ENCODE measurements at regions not wholly inside any gene's neighbourhood (a gene's known extent, or its start where the extent isn't known, plus 50 kb on each side); places are given as distances from the start of the nearest gene placed in this dataset.

DNA sequence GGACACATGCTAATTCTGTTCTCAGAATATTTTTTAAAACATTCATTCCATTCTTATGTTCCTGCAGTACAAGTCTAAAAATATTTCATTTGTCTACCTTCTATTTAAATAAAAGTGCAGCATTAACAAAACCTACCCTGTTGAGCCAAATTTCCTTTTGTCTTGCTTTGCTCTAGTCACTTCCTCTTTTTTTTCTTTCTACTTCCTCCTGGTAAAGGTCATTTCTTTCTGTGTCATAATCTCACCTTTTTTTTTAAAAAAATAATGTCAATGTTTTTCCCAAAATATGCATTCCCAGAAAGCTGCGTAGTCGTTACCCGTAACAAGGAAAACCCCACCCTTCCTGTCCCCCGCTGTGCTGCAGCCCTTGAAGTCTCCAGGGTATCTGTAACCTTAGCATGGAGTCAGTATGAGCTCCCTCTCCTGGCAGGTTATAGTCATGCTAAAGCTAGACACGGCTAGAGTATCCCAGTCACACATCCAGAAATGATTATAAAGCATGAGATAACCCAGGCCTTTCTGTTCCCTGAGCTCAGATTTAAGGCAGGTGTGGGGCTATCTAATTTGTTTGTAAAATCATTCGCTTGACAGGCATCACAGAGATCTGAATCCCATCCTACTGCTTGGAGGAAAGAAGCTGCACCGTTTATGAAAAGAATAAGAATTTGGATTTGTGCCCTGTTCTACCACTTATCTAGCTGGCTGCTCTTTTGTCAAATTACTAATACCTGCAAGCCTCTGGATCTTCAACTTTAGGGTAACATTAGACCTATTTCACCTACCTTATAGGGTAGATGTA, 51.1 kb upstream of the EED start:
- intact Hi-C loops (cut with DNase I): loop anchor here (1.0 to 5.0 kb wide), 4 partner anchors 19 to 246 kb away; partner anchors contain the start of gene PICALM
- DNase-seq (ENCODE audit: low spot score): peak; percentile 87

DNA sequence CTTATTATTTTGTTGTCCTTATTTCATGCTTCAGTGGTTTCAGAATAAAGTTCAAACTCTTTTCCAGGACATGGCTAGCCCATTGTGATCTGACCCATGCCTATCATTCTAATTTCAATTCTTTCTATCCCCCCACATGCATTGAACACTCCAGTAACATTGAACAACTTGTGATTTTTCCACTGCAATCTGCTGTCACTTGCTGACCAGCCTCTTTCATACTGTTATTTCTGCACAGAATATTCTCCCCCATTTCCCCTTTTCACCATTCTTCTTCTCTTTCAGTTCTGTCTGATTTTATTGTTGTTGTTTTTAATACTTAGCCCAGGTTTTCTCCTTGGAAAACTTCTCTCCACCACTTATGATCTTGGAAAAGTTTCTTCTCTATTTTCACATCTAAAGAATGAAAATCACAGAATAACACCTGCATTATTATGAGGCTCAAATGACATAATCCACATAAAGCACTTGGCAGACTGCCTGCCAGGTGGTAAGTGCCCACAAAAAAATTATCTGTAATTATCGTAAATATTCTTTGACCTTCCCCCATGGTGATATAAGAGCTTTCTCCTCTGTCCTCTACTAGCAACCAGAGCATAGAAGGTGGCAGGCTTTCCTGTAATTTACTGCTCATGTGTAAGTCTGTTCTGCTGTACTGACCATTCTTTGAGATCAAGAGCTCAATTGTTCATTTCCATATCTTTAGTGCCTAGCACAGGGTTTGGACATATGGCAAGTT, 51.9 kb upstream of the EED start:
- DNase-seq (ENCODE audit: low spot score): no peak
- intact Hi-C loops (cut with DNase I): loop anchor here (1.0 to 5.0 kb wide), 4 partner anchors 18 to 245 kb away; partner anchors contain the start of gene PICALM

DNA sequence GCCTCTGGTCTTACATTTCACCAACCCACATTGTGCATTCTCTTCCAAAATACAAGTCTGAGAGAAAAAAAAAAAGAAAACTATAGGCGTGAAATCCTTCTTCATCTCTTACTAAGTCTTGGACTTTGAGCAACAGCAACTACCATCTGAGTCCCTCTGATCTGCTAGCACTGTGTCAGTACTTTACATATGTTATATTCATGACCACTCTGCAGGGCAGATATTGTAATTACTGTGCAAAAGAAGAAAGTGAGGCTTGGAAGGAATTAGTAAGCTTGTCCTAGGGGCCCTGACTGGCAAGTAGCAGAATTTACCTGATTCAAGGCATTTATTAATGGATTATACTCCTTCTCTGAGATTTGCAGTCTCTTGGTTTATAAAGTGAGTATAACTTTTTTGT, 52.7 kb upstream of the EED start:
- no peak for DNase-seq (ENCODE audit: low spot score)
- intact Hi-C loops (cut with DNase I): loop anchor here (2.0 to 5.0 kb wide), 3 partner anchors 17 to 245 kb away; no protein-coding TSS in a partner anchor

DNA sequence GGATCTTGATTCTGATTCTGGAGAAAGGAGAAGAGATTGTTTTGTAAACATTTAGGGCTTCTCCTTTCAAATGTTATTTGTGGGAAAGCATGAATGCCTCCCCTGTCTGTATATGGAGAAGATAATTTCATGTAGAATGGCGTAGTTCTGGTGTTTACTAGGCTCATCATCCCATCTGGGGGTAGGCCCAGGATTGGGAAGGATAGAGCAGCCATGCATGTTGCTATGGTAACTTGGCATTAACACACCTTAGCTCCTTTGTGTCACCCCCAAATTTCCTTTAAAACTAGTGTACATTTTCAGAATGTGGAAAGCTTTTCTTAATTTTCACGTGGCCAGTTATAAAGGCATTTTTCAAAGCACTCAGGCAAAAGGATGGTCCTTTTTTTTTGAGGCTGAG, 57.5 kb upstream of the EED start:
- intact Hi-C loops (cut with DNase I): no loop called here
- DNase-seq (ENCODE audit: low spot score): no peak

DNA sequence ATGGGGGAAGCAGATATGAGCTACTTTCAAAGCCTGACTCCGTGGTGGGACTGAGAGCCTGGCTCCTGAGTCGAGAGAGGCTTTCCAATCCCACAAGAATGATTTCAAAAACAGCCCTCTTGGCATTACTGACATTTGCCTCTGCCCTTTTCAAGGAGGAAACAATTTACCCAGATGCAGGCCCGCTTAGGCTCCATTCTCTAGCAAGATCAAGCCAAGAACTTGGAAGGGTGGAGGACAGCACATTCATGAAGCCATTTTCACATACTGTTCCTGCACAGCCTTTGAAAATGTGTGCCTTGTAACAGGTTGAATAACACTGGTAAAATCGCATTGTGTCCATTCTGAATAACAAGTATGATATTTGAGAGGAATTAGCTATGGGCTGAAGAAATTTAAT, 58.2 kb upstream of the EED start:
- intact Hi-C loops (cut with DNase I): no loop called here
- no peak for DNase-seq (ENCODE audit: low spot score)

DNA sequence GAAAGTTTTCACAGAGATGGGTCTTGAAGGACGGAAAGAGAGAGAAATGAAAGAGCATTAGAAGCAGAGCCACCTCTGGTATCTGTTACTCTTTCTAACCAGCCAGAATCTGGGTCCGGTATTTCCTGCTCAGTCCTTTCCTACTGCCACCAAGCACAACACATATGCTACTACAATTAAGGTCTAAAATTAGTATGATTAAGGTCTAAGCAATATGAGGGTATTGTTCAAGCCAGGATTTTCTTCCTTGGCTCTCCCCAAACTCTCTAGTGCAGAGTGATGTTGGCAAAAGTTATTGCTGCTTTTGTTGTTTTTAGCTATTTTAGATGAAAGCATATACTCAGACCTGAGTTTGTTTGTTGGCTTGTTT, 59.2 kb upstream of the EED start:
- intact Hi-C loops (cut with DNase I): no loop called here
- DNase-seq (ENCODE audit: low spot score): no peak

DNA sequence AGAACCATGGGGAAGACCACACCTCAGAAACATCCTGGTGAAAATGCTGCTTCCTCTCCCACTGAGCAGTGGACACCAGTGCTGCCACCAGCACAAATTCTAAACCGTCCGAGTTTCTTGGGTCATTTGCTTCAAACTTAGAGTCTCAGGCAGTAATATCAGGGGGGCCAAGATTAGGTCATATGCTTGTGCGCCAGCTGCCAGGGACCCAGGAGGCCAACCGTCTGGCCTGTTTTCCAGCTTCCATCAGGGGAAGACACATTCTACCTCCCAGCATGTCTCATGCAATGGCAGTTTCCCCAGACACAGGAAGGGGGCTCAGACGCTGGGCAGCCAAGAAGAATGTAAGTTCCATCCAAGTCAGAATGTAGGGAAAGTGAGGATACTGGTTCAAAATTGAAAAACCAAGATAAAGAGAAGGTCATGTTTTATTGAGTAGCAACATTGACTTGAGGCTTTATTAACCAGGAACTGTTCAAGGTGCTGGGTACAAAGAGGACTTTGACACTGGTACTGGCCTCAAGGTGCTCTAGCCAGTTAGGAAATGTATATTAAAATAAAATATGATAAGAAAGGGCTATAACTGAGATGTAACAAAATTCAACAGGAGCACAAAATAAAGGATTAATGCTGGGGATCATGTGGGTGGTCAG, 59.7 kb upstream of the EED start:
- intact Hi-C loops (cut with DNase I): no loop called here
- DNase-seq (ENCODE audit: low spot score): no peak

DNA sequence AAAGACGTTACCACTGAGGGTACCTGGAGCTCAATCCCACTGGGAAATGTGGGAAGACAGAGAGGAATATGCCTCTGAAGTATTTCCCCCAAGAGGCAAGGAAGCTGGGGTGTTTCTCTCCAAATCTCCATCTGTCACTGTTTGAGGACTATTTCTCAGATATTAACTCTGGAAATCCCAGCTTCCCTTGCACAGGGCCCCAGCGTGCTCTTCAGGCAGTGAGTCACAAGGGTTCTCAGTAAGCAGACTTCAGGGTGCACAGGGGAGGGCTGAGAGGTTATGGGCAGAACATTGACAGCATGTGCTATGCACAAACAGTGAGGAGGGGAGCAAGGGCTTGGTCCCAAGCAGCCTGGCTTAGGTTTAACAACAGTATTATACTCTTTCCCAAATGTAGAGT, 60.9 kb upstream of the EED start:
- intact Hi-C loops (cut with DNase I): no loop called here
- DNase-seq (ENCODE audit: low spot score): no peak

DNA sequence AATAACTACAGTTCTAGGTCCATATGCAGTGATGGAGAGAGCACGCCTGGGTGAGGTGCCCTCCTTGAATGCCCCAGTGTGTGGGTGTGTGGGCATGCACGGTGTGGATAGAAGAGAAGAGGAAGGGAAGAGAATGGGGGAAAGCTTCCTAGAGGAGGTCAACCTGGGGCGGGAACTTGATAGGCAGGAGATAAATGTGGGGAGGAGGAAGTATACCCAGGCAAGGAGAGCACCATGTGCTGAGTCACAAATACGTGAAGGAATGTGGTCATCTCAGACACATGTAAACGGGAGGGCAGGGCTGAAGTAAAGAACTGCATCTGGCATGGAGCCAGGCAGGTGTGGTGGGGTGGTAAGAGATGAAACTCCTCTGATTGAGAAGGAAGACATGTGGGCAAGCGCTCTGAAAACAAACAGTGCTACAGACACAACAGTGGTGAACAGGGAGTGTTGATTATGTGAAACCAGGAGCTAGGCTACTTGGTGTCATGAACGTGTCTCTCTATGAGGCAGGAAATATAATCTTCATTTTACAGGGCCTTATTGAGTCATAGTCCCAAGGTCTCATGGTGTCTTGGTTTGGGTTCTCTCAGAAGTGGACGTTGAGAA, 61.5 kb upstream of the EED start:
- DNase-seq (ENCODE audit: low spot score): no peak
- intact Hi-C loops (cut with DNase I): no loop called here

DNA sequence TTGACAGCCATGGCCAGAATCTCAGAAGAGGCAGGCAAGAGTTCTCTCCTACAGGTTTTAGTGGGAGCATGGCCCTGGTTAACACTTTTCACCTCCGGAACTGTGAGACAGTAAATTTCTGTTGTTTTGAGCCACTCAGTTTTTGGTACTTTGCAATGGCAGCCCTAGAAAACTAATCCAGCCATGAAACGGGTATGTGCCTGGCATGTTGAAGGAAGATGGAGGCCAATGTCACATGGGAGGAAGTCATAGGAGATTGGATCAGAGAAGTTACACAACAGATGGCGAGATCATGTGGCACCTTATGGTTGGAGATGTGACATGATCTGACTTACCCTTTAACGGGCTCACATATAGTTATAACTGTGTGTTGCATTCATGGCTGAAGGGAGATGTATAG, 63.2 kb upstream of the EED start:
- DNase-seq (ENCODE audit: low spot score): no peak
- intact Hi-C loops (cut with DNase I): no loop called here

DNA sequence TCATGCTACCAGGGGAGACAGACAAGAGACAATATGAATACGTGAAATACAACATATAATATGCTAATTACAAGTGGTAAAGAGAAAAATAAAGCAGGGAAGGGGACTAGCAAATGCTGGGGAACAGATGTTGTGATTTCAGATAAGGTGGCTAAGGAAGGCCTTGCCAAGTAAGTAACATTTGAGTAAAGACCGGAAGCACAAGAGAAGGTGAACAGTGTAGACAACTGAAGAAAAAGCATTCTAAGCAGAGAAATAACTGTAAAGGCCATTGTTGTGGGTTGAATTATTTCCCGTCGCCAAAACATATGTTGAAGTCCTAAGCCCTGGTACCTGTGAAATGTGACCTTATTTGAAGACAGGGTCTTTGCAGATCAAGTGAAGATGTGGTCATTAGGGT, 63.7 kb upstream of the EED start:
- intact Hi-C loops (cut with DNase I): no loop called here
- DNase-seq (ENCODE audit: low spot score): no peak

DNA sequence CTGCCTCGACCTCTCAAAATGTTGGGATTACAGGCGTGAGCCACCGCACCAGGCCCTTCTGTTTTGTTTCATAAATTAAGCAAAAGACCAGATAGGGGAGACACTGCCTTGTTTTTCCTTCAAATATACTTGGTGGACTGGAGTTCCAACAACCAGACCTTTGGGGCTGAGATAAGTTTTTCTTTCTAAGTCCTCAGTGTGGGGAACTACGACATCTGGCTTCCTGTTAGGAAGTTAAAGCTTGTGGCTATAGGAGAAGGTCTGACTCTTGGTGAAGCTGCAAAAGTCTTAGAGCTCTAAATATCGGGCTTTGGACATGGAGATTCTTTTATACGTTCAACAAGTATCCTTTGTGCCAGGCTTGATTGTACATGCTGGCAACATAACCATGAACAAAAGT, 64.1 kb upstream of the EED start:
- DNase-seq (ENCODE audit: low spot score): no peak
- intact Hi-C loops (cut with DNase I): no loop called here

DNA sequence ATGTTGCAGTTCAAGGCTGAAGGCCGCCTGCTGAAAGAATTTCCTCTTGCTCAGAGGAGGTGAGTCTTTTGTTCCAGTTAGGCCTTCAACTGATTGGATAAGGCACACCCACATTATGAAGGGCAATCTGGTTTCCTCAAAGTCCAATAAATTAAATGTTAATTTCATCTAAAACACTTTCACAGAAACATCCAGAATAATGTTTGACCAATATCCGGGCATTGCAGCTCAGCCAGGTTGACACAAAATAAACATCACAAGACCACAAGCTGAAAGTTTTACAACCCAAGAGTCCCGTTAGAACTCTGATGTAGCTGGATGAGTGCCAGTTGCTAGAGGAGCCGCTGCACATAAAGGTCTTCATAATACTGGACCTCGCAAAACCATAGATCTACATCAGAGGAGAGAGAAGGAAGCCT, 64.9 kb upstream of the EED start:
- DNase-seq (ENCODE audit: low spot score): no peak
- intact Hi-C loops (cut with DNase I): no loop called here

DNA sequence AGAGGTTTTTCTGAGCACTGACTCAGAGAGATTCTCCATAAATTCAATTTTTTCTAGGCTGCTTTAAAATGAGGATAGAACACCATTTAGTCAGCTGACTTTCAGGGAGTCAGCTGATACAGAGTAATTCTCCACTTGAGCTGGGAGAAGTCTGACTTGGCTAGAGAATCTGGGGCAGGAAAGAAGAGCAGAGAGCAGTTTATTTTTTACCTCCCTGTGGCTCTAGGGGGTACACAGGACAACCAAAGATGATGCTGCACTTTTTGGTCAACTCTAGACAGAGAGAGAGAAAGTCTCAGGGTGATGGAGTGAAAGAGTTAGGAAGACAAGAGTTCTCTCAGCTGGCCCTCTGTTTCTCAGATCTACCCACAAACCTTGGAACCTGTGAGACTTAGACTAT, 67.3 kb upstream of the EED start:
- intact Hi-C loops (cut with DNase I): no loop called here
- DNase-seq (ENCODE audit: low spot score): no peak

DNA sequence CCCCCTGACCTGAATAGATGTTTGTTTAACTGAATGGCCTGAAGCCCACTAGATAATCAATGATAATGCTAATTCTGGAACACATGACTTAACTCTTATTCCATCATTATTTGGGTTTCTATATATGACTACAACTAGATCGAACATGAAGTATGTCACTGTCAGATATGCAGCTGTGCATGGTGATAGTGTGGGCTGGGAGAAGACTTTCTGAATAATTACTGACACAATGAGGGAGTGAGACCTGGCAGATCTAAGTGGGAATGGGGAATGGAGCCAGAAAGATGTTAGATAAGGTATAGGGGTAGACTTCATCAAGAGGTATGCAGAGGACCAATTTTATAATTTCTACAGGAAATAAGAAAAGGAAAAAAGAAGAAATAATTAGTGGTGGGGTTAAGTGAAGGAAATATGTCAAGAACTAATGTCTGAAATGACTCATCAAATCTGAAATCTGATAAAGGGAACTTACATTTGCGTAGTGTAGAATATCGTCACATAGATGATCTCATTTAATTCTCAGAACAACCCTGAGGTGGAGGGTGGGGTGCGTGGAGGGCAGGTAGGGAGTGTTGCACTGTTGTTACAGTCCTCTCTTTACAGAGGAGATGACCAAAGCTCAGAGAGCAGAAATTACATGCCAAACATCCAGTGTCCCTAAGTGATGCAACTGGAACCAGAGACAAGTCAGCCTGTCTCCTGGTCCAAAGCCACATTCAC, 68.2 kb upstream of the EED start:
- no peak for DNase-seq (ENCODE audit: low spot score)
- intact Hi-C loops (cut with DNase I): no loop called here

DNA sequence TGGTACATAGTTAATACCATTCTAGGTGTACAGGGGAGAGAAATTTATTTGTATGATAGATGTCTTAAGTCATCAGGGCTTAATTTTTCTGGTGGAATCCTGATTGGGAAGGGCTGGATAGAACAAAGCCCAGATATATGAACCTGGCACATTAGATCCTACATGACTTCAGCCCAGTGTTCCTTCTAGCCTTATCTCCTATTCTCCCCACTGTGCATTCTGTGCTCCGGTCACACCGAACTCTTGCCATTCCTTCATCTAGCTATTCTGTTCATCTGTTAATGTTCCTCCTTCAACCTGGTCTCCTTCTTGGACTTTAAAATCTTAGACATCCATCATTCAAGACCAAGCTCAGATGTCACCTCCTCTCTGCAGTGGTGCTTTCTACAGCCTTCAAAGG, 68.9 kb upstream of the EED start:
- no peak for DNase-seq (ENCODE audit: low spot score)
- intact Hi-C loops (cut with DNase I): loop anchor here (2.0 kb wide), 1 partner anchor 17 kb away; no protein-coding TSS in a partner anchor

DNA sequence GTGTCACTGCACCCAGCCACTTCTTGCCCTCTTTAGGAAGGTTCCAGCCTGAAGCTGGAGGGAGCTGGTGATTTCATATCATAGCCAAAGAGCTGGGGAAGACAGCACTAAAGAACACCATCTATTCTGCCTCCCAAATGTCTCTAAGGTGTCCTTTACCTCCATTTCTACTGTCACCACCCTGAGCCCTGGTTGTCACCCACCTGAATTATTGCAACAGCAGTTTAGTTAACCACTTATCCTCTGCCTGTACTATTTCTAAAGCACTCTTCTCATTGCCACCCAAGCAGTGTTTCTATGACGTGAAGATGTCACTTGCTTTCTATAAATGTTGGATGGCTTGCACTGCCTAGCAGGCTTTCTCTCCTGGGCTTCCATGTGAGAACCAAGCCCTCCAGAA, 69.4 kb upstream of the EED start:
- intact Hi-C loops (cut with DNase I): loop anchor here (2.0 kb wide), 1 partner anchor 18 kb away; no protein-coding TSS in a partner anchor
- DNase-seq (ENCODE audit: low spot score): no peak

DNA sequence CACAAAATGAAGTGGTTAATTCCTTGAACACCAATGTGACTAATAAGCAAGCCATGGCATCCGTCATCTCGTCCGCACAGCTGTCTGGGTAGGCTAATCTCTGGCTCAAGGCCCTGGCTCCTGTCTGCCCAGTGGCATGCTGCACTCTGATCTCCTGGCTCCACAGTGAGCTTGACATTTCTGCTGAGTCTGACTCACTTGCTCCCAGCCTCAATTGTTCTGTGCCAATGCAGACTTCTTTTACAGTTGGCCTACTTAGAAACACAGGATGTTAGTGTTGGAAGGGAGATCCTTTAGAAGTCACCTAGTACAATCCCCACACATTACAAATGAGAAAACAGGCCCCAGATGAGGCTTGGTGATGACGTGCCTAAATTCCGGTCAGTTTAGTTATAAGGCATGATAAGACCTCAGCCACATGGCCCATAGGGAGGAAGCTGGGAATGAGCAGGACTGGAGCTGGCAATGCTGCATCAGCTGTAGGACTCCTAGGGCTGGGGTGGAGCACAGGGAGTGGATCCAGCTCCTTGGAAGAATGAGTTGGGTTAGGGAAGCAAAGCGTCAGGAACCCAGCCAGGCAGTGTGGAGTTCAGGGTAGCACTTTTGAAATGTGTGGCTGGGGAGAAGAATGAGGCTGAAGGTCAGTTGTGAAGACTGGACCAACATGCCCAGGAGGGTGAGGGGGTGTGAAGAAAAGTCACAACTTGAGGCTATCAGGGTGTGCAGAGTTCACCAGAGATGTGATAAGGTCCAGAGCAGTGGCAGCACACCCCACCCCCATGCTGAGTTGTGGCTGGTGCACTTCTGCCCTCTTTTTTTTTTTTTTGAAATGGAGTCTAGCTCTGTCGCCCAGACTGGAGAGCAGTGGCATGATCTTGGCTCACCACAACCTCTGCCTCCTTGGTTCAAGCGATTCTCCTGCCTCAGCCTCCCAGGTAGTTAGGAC, 70.2 kb upstream of the EED start:
- intact Hi-C loops (cut with DNase I): loop anchor here (1.0 to 2.0 kb wide), 3 partner anchors 18 to 105 kb away; partner anchors contain the start of gene PICALM
- DNase-seq (ENCODE audit: low spot score): peak; percentile 90
